ENCODE measurements at regions not wholly inside any gene's neighbourhood (a gene's known extent, or its start where the extent isn't known, plus 50 kb on each side); places are given as distances from the start of the nearest gene placed in this dataset.

- DNase-seq: no peak
Measured at GRCh38 chr13:95502216-95502615, 50.3 kb upstream of the CLDN10 start.
